Caco-2 (cell line): ENCODE measurements at regions not wholly inside any gene's neighbourhood (a gene's known extent, or its start where the extent isn't known, plus 50 kb on each side); places are given as distances from the start of the nearest gene placed in this dataset.

Experiments
- BruUV-seq: library from RNA; stranded (reverse); fragments of 400-500 nt; replicated peaks from 2 replicates; lab custom pipeline; 2021; lab: Mats Ljungman, UMichigan
- CTCF ChIA-PET: fragments of 300-600 bp; sonication (Branson Sonifier 250); formaldehyde crosslinking; loops from one replicate; lab custom pipeline; 2022; ENCODE audit warnings: antibody characterized with exemption; lab: Charles Lee
- POLR2A ChIA-PET: fragments of 300-600 bp; sonication (Branson Sonifier 250); formaldehyde crosslinking; loops from one replicate; lab custom pipeline; 2022; ENCODE audit warnings: antibody characterized with exemption; lab: Charles Lee
- DNase-seq, 2 experiments: peaks; one replicate each; pipeline versions ENCODE4 v3.0.0 to v3.0.0-alpha.2; 2020 to 2022
- H3K27me3 ChIP-seq: replicated peaks from 2 replicates; pipeline ENCODE4 v1.6.0; 2011; ENCODE audit warnings: low read length; ENCODE audit not compliant: control insufficient read depth, insufficient read depth
- H3K36me3 ChIP-seq: 2 replicates; pipeline ENCODE4 v1.5.1; 2011; ENCODE audit warnings: low read length; ENCODE audit not compliant: control insufficient read depth, insufficient read depth
- H3K4me1 ChIP-seq: fragments of 250-450 bp; sonication (Bioruptor Pico); 2 replicates; pipeline ENCODE4 v1.5.1; 2020; ENCODE audit warnings: mild to moderate bottlenecking
- H3K4me3 ChIP-seq: 2 replicates; pipeline ENCODE4 v1.5.1; 2011; ENCODE audit warnings: low read depth, mild to moderate bottlenecking, control low read depth, low read length
- H3K9me3 ChIP-seq: fragments of 250-450 bp; sonication (Bioruptor Pico); 2 replicates; pipeline ENCODE4 v1.5.1; 2020; ENCODE audit warnings: mild to moderate bottlenecking, moderate library complexity
- H3K27ac Mint-ChIP-seq: one replicate; pipeline ENCODE4 v1.8.0; 2022; ENCODE audit warnings: mixed read lengths; ENCODE audit not compliant: unreplicated experiment
- H3K27me3 Mint-ChIP-seq: one replicate; pipeline ENCODE4 v1.8.0; 2022; ENCODE audit warnings: mixed read lengths; ENCODE audit not compliant: insufficient read depth, unreplicated experiment
- H3K36me3 Mint-ChIP-seq: one replicate; pipeline ENCODE4 v1.8.0; 2022; ENCODE audit warnings: mild to moderate bottlenecking, mixed read lengths; ENCODE audit not compliant: insufficient read depth, unreplicated experiment
- H3K4me1 Mint-ChIP-seq: one replicate; pipeline ENCODE4 v1.8.0; 2022; ENCODE audit warnings: low read depth, mixed read lengths; ENCODE audit not compliant: unreplicated experiment
- H3K4me3 Mint-ChIP-seq: one replicate; pipeline ENCODE4 v1.8.0; 2022; ENCODE audit warnings: mild to moderate bottlenecking, moderate library complexity, mixed read lengths; ENCODE audit not compliant: unreplicated experiment
- H3K9me3 Mint-ChIP-seq: one replicate; pipeline ENCODE4 v1.8.0; 2022; ENCODE audit warnings: mixed read lengths; ENCODE audit not compliant: unreplicated experiment
- CTCF ChIP-seq, 2 experiments: fragments of 200-600 bp in 1 of 2; IDR thresholded peaks; 1 replicate in 1 of 2; 2 replicates in 1 of 2; pipeline versions ENCODE4 v1.5.1 to v1.8.0; 2011 to 2022; ENCODE audit warnings: antibody characterized with exemption in 1 of 2, control low read depth in 1 of 2, inconsistent platforms in 1 of 2, low read depth in 1 of 2, low read length in 1 of 2, mild to moderate bottlenecking in 1 of 2, moderate library complexity in 1 of 2; ENCODE audit not compliant: insufficient read depth in 1 of 2, severe bottlenecking in 1 of 2, unreplicated experiment in 1 of 2
- intact Hi-C: fragments of 100-400 bp; cut with micrococcal nuclease; formaldehyde crosslinking; loops from one replicate; pipeline ENCODE4 v1.10.0; 2022; ENCODE audit not compliant: unreplicated experiment

- POLR2A ChIA-PET = no interaction called here
- TF ChIP-seq CTCF (IDR thresholded peaks at IDR 0.05; ENCODE audit: insufficient read depth in 1 of 2, low read depth in 1 of 2, low read length in 1 of 2, severe bottlenecking in 1 of 2, unreplicated experiment in 1 of 2) = no peak
- peaks cover 3% of the 10 kb centered on the region for H3K27me3 Mint-ChIP-seq
- Histone ChIP-seq H3K4me1 (peaks cover 10% of the 10 kb centered on the region; the same call in 1 of the 2 replicates), H3K27me3 (no peaks in the 10 kb centered on the region), H3K9me3 (no peaks in the 10 kb centered on the region), H3K36me3 (no peaks in the 10 kb centered on the region), H3K4me3 (no peak overlapping the region)
- BruUV-seq = no TSS peak
- H3K9me3 Mint-ChIP-seq = peaks cover 10% of the 10 kb centered on the region
- H3K36me3 Mint-ChIP-seq = no peaks in the 10 kb centered on the region
- intact Hi-C loops = no loop called here
- CTCF ChIA-PET = no interaction called here
- DNase-seq = no peak
- H3K4me1 Mint-ChIP-seq = peaks cover 8% of the 10 kb centered on the region
- H3K4me3 Mint-ChIP-seq = no peak overlapping the region
- no peak overlapping the region for H3K27ac Mint-ChIP-seq
Measured at GRCh38 chr13:33496336-33496735, 210.8 kb upstream of the STARD13 start.

GRCh38 chr13:33497146-33497845, 211.7 kb upstream of the STARD13 start:
- H3K9me3 ChIP-seq = no peaks in the 10 kb centered on the region
- H3K4me1 Mint-ChIP-seq = peaks cover 8% of the 10 kb centered on the region
- no peak overlapping the region for H3K4me3 ChIP-seq
- intact Hi-C loops = no loop called here
- ChIA-PET POLR2A (no interaction called here), CTCF (no interaction called here)
- H3K4me1 ChIP-seq = peaks cover 10% of the 10 kb centered on the region; the same call in 1 of the 2 replicates
- H3K9me3 Mint-ChIP-seq = peaks cover 10% of the 10 kb centered on the region
- DNase-seq = no peak
- H3K36me3 ChIP-seq = no peaks in the 10 kb centered on the region
- H3K27me3 ChIP-seq = no peaks in the 10 kb centered on the region
- TF ChIP-seq CTCF (IDR thresholded peaks at IDR 0.05; ENCODE audit: insufficient read depth in 1 of 2, low read depth in 1 of 2, low read length in 1 of 2, severe bottlenecking in 1 of 2, unreplicated experiment in 1 of 2) = no peak
- H3K27ac Mint-ChIP-seq = no peak overlapping the region
- H3K27me3 Mint-ChIP-seq = peaks cover 3% of the 10 kb centered on the region
- no TSS peak for BruUV-seq
- H3K36me3 Mint-ChIP-seq = no peaks in the 10 kb centered on the region
- H3K4me3 Mint-ChIP-seq = no peak overlapping the region

DNA sequence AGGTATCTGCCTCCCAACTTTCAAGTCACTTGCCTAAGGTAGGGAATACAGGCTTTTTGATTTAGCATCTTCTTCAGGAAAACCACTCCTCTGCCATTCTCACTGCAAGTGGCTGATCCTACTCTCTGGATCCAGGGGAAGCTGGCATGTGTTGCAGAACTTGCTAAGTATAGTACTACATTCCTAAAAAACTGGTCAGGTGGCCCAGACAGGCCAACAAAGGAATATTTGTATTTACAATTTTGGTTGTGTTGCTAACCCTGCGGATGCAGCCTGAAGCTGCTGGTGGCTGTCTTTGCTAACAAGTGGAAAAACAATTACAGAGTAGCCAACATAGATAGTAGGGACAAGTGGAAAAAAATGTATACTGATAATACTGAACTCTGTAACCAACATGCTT, 222.5 kb upstream of the STARD13 start:
- Mint-ChIP-seq H3K4me3 (no peak overlapping the region), H3K4me1 (no peaks in the 10 kb centered on the region), H3K27me3 (peaks cover 4% of the 10 kb centered on the region), H3K9me3 (no peaks in the 10 kb centered on the region), H3K36me3 (no peaks in the 10 kb centered on the region), H3K27ac (no peak overlapping the region)
- POLR2A ChIA-PET = no interaction called here
- intact Hi-C loops = no loop called here
- TF ChIP-seq CTCF (IDR thresholded peaks at IDR 0.05; ENCODE audit: insufficient read depth in 1 of 2, low read depth in 1 of 2, low read length in 1 of 2, severe bottlenecking in 1 of 2, unreplicated experiment in 1 of 2) = no peak
- BruUV-seq = no TSS peak
- CTCF ChIA-PET = no interaction called here
- Histone ChIP-seq H3K4me3 (no peak overlapping the region), H3K4me1 (no peaks in the 10 kb centered on the region), H3K36me3 (no peaks in the 10 kb centered on the region), H3K27me3 (no peaks in the 10 kb centered on the region; the same call in 1 of the 2 replicates), H3K9me3 (no peaks in the 10 kb centered on the region)
- no peak for DNase-seq
